ENCODE measurements at regions not wholly inside any gene's neighbourhood (a gene's known extent, or its start where the extent isn't known, plus 50 kb on each side); places are given as distances from the start of the nearest gene placed in this dataset.

DNA sequence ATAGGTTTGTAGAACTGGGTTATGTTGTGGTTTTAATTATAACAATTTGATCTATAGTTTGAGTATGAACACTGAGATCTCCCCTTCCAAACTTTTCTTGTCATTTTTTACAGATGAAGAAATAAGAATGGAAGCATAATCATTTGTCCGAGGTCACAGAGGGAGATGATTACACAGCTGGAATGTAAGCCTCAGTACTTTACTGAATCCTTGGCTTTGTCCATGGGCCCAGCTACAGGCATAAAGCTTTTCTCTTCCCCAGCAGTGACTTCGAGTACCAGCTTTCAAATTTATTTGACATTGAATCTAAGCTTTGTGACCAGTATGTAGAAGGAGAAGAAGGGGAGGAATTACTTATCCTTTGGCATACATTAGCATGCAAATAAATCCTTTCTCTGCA lies 80.9 kb upstream of the DCBLD2 start:
- ATAC-seq: no peak

DNA sequence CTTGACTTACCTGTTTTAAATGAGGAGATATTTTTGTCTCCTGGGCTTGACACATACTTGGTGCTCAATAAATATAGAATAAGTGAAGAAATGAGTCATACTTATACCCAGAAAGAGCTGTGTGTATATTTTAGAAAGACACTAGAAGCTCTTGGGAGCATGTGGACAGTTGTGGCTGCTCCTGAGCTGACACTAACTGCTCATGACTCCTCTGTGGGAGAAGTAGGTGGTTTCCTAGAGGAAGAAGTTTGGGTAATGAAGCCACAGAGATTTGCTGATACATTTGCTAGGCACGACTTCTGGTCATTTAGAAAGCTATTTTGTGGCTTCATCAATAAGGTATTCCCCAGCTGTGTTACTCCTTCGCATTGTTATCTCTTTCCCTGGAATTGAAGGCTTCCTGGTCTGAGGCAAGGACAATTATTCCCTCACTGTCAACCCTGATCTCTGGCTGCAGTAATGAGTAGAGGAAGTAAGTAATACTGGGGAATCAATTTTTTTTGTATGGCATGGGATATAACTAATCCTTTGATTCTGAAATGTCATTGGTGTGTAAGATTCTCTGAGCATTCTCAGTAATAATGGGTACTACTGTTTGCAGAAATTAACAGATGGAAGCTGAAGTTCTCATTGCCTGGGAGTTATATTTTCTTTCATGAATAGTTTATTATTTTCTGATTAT lies 79.6 kb upstream of the DCBLD2 start:
- ATAC-seq: no peak

DNA sequence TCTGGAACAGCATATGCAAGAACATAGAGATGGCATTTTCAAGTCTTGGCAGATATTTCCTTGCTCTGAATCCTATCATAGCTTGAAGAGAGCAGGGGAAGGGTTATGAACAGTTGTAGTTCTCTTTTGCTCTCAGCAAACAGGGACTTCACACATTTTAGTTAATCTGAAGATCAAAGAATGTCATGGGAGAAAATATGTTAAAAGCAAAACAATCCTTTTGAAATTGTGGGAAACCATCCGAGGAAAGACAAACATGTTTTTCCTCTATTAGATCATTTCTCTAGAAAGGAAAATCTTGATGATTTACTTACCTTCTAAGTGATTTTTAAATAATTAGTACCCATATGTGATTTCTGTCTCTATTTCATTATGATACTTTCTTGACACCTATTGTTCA lies 77.8 kb upstream of the DCBLD2 start:
- no peak for ATAC-seq

DNA sequence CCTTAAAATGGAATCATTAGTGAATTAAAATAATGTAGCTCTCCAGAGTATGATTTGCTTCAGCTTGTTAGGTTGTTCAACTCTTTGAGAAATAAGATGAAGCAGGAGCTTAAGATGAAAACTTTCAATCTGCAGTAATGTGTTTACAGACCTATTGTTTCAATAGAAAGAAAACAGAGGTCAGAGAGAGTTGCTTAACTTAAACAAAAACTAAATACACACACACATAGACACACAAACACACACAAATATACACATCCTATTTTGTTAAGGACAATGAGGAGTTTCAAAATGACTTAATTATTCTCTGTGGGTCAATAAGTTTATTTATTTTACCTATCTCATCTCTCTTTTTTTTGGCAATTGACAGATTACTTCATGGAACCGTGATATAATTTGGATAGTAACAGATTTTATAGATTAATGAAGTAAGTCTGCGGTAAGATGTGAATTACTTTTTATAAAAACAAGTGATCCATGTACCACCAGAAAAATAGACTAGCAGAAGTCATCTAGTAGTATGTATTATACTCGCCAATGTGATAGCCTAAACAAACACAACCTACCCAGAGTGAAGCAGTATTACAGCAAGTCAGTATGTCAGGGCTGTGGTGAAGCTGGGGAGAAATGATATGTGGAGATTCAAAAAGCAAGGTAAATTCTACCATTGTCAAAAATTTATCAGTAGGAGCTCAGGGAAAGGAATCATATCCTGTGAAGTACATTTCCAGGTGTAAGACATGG lies 76.7 kb upstream of the DCBLD2 start:
- no peak for ATAC-seq

DNA sequence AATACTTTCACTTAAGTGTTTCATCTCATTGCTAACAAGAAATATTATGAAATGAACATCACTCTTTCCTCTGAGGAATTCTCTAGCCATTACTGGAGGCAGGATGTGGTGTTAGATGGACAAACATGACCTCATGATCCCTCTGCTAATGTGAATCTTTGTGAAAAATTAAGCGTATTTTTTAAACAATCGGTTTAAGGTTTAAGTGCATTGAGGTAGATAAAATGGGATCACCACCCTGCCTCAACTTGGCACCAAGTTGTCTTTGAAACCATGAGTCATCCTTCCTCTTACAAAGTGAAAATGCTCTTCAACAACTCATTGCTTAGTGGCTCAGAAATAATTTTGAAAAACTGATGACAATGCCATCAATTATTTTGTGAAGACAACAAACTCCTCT lies 76.0 kb upstream of the DCBLD2 start:
- ATAC-seq: no peak

DNA sequence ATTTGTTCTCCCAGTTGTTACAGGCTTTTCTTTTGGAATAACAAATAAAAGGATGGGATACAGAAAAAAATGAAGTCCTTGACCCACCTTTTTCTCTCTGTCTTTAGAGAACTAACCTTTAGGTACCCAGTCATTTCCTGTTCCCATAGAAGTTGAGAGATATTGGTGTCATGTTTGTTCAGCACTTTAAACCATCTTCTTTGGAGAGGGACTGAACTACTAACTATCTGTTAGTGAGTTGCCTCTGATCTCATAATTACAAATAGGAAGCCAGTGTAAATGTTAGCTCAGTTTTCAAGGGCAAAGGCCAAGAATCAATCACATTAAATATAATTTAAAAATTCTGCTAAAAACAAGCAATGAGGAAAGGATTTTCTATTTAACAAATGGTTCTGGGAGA lies 72.9 kb upstream of the DCBLD2 start:
- no peak for ATAC-seq

DNA sequence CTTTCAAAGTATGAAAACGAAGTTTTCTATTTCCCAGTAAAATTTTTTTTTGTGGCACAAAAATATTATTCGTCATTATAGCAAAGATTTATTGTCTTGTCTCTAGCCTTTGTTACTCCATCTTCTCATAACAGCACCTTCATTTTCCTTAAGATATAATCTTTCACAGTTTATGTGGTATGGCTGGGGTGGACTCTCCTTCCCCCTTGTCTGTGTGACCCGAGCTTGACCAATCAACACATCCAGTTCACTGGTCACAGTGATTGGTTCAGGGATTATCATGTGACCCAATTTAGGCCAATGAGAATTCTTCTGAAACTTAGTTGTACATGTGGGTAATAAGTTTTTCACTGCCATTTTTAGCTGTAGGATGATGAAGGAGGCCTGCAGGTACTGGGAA lies 71.2 kb upstream of the DCBLD2 start:
- ATAC-seq: no peak

DNA sequence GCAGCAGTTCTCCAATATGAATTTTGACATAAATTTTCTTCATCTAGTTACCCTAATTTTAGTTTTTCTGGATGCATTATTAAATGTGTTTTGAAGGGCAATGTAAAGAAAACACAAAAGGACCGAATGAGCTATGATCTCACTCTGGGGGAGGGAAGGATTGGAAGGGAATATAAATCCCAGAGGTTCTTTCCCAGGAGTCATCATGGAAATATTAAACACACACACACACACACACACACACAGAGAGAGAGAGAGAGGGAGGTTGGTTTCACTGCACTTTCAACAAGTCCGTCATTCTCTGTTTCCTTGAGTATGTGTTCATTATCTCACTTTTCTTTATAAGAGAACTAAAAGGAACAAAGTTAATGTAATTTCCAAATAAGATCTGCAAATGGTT lies 70.7 kb upstream of the DCBLD2 start:
- no peak for ATAC-seq

DNA sequence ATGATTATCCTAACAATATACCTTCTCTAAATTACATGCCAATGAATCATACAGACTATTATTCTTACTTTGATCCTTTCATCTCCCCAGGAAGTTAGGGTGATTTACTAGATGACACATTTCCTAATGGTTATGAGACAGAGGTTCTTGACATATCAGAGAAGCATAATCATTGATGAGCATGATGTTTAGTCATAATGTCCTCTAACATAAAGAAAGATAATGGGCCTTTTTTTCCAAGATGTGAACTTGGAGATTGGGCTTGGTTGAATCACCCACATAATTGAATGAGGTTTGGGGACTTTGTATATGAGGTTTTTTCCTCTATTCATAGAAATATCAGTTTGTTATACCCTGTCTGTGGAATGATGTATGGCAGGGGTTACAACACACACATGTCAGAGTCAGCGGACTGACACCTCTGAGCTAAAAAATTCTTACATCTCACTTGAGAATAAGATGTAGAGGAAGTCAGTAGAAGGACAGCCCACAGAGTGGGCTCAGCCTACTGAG lies 69.7 kb upstream of the DCBLD2 start:
- peak; percentile 92 for ATAC-seq

DNA sequence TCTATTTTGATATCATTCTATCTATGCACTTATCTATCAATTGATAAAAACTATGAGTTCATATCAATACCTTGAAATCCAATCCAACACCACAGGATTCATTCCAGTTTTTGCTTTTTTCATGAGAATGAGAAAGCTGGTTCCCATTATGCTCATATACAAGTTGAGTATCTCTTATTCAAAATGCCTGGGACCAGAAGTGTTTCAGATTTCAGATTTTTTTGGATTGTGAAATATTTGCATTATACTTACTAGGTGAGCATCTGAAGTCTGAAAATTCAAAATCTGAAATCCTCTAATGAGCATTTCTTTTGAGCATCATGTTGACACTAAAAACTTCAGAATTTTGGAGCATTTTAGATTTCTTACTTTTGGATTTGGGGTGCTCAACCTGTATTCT lies 67.8 kb upstream of the DCBLD2 start:
- no peak for ATAC-seq

DNA sequence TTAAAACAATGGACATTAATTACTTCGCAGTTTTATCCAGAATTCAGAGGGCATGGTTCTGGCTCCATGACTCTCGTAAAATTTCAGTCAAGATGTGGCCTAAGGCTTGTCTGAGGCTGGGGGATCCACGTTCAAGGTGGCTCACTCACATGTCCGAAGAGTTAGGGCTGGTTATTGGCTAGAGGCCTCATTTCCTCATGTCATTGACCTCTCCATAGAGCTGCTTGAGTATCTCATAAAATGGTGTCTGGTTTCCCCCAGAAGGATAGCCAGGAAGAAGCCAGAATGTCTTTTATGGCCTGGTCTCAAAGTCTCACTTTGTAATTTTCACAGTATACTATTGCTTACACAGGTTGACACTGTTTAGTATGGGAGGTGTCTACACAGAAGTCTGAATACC lies 67.3 kb upstream of the DCBLD2 start:
- no peak for ATAC-seq

DNA sequence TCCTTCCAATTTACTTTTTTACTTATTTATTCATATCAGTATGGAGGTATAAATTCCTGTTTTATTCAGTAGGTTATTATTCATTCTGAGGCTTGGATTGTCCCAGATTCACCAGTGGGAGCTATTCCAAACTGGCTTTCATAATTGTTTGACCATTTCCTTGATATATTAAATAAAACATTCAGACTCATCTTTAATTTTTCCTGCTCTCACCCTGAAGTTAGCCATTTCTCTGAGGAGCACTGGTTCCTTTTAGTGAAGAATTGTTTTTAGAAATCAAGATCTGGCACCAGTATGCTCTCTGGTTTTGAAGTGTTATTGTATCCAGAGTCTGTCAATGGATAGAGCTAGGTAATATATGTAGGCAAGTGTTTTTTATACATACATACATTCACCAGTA lies 66.9 kb upstream of the DCBLD2 start:
- ATAC-seq: no peak

DNA sequence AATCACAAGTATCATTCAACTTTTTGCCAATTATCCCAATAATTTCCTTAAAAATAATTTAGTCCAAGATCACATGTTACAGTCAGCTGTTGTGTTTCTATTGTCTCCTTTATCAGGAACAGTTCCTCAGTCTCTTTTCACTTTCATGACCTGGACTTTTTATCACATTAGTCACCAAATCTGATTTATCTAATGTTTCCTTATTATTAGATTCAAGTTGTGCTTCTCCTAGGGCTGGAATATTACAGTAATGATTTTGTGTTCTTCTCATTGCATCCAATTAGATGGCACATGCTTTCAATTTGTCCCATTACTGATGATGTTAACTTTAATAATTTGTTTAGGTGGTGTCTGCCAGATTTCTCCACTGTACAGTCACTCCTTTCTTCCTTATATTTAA lies 66.3 kb upstream of the DCBLD2 start:
- no peak for ATAC-seq

DNA sequence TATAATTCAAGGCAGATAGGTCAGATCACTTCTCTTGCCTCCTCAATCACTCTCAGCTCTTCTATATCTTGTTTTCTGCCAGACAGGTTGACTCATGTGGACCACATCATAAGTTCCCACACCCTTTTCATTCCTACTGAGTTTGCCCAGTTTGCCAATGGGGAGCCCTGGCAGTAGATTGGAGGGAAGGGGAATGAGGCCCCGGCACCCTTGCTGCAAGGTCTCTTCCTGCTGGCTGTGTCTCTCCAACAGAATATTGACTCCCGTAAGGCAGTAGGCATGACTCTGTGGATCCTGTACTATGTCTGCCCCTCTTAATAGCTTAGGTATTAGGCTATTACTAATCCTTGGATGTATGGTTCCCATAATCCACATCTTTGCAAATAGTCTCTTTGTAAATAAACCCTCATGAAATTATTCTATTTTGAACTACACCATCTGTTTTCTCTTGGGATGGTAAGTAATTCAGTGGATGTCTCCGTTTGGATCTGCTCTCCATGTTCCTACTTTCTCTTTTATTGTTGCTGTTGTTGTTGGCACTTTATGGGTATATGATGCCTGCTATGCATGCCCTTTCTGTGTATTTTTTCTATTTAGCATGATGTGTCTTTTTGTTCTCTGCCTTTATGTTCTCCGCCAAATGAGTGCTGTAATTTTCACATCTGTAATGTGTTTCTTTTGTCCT lies 65.5 kb upstream of the DCBLD2 start:
- ATAC-seq: no peak

DNA sequence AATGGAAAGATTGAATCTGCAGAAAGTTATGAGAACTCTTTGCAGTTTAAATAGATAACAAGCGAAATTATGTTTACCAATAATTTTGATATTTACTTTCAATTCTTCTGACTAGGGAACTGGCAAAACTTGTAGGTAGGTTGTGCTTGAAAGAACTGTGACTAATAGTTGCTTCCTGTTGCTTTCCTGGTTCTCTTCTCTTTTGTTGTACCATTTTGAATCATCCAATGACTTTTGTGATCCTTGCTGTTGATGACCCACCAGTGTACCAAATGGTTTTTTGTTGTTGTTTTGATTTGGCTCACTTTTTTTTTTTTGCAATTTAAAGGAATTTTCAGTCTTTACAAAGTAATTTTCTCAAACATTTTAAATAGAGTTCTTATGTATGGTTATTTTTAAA lies 64.9 kb upstream of the DCBLD2 start:
- ATAC-seq: no peak

DNA sequence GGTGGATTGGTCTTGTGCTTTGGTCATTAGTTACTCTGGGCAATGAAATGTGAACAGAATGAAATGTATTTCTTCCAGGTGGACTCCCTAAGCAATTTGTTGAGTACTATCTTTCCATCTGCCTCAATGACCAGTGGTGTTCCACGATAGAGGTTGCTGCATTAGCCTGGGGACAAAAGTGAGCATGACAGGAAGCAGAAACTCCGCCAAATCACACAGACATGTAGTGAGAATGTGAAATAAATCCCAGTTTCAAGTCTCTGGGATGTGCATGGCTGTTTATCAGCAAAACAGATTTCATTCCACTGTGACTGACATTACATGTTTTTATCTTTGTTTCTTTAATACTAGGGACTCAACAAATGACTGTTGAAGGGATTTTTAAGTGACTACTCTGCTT lies 63.3 kb upstream of the DCBLD2 start:
- ATAC-seq: no peak

DNA sequence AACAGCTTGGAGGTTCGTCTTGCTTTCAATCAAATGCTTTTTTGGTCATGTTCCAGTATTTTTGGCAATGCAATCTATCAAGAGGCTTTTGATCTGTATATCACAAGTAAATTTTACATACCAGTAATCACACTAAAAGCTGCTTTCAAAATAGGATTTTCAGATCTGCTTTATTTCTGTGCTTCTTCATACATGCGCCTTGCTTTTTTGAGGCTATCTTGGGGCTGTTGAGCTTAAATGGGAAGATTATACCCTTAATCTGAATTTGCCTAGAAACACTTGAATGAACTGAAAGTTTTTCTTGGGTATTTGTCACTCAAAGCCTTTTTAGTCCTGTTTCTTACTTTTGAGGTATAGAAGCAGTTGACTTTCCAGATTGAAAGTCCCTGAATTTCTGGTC lies 62.1 kb upstream of the DCBLD2 start:
- no peak for ATAC-seq

DNA sequence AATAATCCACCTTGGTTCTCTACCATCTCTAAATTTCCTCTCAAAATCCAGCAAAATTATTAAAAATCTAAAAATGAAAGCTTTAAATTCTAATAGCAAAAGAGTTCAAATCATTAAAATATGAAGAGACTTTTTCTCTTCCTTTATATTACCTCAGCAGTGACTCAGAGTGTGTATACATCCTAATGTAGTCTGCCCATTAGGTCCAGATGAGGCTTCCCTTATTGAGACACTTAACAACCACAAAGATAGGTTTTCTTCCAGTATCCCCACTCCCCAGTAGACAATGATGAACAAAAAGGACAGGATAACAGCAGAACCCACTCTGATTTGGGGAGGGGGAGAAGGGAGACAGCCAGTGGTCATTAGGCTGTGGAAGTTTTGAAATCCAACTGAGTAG lies 61.5 kb upstream of the DCBLD2 start:
- ATAC-seq: no peak

DNA sequence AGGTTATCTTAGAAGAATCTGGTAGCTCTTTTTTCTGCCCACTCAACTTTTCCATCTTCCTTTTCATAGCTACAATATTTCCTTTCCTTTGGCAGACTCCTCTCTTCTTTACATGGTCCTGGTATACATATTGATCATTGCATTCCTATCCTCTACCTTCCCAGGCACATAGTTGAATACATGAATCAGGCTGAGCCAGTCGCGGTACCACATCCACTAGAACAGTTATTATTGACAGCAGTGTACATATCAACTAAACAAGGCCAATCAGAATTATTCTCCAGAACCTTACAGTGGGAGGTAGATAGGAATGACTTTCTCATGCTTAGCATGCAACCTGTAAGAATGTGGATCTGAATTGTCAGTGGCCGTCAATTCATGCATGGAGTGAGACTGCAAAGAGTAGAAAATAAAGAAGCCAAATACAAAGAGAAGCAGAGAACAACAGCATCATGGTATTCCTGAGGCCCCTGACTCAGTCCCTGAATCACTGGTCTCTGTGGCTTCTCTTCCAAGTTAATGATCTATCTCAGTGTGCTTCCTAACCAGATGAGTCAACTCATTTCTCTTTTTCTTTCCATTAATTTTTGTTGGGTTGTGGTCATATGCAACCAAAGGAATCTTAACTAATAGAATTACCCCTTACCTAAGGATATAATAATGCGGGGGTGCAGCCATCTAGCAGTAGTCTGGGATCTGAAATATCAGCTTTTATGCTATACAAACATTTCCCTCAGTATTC lies 60.9 kb upstream of the DCBLD2 start:
- ATAC-seq: no peak

DNA sequence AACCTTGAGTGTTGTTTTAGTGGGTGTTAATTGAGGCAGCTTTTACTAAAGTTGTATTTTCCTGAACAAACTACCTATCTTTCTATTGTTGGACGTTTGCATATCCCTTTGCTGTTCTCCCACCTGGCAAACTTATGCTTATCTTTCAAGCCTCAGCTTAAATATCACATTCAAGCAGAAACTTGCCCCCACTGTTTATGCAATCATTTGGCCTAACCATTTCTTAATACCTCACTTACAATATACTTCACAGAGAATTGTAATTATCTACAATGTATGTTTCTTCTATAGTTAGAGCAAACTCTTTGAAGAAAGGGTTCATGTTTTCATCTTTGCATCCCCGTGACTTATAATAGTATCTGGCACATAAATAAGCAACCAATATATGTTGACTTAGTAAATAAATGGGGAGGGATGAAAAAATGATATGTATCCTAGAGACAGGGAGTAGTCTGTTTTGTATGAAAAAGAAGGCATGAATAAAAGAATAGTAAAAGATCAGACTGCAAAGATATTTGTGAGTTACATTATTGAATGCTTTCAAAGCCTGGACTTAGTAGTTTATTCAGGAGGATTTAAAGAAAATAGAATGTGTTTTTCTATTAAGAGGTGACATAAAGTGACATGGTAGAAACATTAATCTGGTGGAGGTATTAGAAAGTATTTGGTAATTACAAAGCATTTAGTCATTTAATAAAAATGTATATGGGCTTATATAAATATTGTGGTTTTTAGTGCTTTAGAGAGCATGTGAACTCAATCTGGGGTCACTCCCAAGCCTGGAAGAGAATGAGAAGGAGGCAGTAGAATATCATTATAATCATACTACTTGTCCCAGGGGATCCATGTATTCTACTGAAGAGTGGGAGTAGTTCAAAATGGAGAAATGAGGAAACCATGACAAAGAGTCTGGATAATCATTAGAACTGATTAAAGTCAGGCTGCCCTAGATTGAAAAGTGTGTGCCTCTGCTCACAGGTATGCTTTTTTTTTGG lies 60.0 kb upstream of the DCBLD2 start:
- ATAC-seq: no peak

DNA sequence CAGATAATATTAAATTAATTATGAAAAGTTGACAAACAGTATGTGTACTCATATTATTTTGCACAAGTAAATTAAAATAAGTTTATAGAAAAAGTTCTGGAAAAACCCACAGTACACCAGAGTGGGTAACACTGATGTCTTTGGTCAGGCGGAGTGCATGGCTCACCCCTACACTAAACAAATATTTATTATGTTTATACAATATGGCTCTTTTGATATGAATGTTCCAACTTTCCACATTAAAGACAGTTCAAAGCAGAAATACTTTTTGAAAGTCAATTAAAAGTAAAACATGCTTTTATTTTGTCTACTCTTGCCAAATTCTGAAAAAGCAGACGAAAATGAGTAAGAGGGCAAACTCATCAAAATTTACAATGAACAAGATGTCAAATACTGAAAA lies 56.2 kb upstream of the DCBLD2 start:
- ATAC-seq: no peak

DNA sequence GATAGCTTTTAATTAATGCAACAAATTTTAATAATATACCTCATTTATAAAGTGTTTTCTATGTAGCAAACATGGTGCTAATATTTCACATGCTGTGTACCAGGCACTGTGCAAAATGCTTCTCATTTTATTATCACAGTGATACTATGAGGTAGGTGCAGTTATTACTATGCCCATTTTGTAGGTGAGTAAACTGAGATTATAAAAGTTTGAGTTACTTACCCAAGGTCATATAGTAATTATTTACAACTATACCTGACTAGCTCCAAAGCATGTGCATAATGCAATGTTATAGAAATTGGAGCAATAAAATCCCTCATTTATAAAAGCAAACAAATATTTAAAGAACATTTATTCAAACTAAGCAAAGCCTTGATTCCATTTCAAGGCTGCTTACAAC lies 54.5 kb upstream of the DCBLD2 start:
- no peak for ATAC-seq

Measured in esophagus mucosa (tissue), 1 donor.